ENCODE measurements at regions not wholly inside any gene's neighbourhood (a gene's known extent, or its start where the extent isn't known, plus 50 kb on each side); places are given as distances from the start of the nearest gene placed in this dataset.

DNA sequence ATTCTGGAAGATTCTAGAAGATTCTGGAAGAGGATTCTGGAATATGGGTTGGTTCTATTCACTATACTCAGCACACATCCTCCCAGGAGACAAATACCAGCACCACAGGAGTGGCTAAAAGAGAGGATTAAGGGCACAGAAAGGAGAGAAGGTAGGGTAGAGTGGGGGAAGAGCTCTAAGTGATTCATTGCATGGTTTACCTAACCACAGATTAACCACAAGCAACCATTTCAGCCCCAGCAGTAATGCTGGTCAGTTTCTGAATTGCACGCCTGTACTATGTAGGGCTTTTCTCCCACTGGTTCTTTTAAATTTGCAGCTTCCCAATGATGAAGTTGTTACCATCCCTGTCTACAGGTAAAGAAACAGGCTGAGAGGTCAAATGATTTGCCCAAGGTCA, 192.7 kb upstream of the PMEPA1 start:
- Mint-ChIP-seq H3K27me3 (ENCODE audit: low read depth) (peaks cover 21% of the 10 kb centered on the region), H3K9me3 (no peaks in the 10 kb centered on the region), H3K4me3 (no peak overlapping the region), H3K4me1 (ENCODE audit: low read depth) (no peaks in the 10 kb centered on the region), H3K27ac (no peak overlapping the region), H3K36me3 (ENCODE audit: low read depth) (no peaks in the 10 kb centered on the region)
- DNase-seq (ENCODE audit: low spot score) = no peak

DNA sequence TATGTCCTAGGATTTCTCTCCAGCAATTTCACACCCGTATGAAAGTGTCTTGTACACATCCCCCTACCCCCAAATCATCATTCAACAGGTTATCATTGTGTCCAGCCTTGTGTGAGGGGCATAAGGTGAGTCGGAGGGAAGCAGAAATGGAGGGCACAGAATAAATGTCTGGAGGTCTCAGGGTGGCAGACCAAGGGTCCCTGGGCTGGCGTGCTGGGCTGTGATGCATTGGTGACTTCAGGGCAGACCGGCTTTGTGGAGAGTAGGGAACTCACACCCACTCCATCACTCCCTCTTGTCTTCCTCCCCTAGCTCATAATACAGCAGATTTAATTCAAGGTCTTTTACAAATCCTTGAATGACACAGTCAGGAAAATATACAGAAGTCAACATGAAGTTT, 191.7 kb upstream of the PMEPA1 start:
- DNase-seq (ENCODE audit: low spot score) = no peak
- no peak overlapping the region for H3K27ac Mint-ChIP-seq
- H3K27me3 Mint-ChIP-seq (ENCODE audit: low read depth) = peaks cover 21% of the 10 kb centered on the region

DNA sequence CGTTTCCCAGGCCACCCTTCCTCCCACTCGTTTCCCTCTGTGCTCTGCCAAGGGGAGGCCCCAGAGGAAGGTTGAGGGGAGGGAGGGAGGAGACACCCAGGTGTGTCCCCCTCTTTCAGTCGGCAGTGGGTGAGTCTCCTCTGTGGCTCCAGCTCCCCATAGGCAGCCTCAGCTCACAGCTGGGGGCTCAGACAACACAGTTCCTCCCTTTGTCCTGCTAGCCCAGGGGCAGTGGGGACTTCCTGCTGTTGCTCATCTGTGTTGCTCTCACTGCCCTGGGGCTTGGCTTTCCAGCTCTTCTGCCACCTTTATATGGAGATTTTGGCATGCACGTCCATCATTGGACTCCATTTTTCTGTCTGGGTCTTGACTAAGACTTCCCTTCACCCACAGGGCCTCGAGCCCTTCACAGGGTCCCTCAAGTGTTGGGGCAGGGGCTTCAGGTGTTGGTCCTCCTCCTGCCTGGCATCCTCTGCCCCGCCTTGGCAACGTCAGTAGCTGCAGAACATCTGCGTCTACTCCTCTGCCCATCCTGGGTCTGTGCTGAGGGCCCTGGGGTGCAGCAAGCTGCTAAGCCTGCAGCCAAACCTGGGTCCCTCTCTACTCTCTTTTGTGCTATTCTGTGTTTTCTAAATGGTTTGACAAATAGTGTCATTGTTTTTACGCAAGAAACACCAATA, 190.6 kb upstream of the PMEPA1 start:
- Mint-ChIP-seq H3K4me1 (ENCODE audit: low read depth) (no peaks in the 10 kb centered on the region), H3K9me3 (no peaks in the 10 kb centered on the region), H3K27me3 (ENCODE audit: low read depth) (peaks cover 15% of the 10 kb centered on the region), H3K27ac (no peak overlapping the region), H3K36me3 (ENCODE audit: low read depth) (no peaks in the 10 kb centered on the region), H3K4me3 (no peak overlapping the region)
- no peak for DNase-seq (ENCODE audit: low spot score)

More for the DNA sequence above, 191.7 kb upstream of the PMEPA1 start:
- no peak overlapping the region for H3K4me3 Mint-ChIP-seq
- no peaks in the 10 kb centered on the region for H3K9me3 Mint-ChIP-seq
- no peaks in the 10 kb centered on the region for H3K36me3 Mint-ChIP-seq (ENCODE audit: low read depth)
- no peaks in the 10 kb centered on the region for H3K4me1 Mint-ChIP-seq (ENCODE audit: low read depth)

DNA sequence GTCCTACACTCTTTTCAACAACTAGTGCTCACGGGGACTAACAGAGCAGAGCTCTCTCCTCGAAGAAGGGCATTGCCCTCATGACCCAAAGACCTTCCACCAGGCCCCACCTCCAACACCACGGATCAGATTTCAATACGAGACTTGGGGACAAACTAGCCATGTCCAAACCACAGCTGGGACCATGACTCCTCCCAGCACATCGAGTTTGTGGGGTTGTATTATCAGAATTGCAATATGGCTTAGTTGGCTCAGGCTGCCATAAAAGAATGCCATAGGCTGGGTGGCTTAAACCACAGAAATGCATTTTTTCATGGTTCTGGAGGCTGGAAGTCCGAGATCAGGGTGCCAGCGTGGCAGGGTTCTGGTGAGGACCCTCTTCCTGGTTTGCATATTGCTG, 189.7 kb upstream of the PMEPA1 start:
- Mint-ChIP-seq H3K9me3 (no peaks in the 10 kb centered on the region), H3K4me3 (no peak overlapping the region), H3K36me3 (ENCODE audit: low read depth) (no peaks in the 10 kb centered on the region), H3K27ac (no peak overlapping the region), H3K27me3 (ENCODE audit: low read depth) (peaks cover 7% of the 10 kb centered on the region), H3K4me1 (ENCODE audit: low read depth) (no peaks in the 10 kb centered on the region)
- no peak for DNase-seq (ENCODE audit: low spot score)

DNA sequence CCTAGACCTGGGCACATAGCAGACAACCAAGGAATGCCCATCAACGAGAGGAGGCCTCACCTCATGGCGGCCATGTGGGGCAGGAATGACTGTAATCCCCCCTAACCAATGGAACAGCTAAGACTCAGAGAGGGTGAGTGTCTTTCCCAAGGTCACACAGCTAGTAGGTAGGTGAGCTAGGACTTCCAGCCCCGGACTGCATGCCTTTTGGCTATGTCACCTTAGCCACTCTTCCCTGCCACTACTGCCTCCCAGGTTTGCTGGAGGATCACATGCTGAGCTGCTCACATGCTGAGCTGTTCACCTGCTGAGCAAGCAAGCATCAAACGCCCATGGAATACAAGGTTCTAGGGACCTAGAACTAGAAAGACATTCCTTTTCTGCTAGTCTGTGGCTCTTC, 188.5 kb upstream of the PMEPA1 start:
- Mint-ChIP-seq H3K27me3 (ENCODE audit: low read depth) (no peaks in the 10 kb centered on the region), H3K27ac (no peak overlapping the region), H3K4me3 (no peak overlapping the region), H3K4me1 (ENCODE audit: low read depth) (no peaks in the 10 kb centered on the region), H3K36me3 (ENCODE audit: low read depth) (no peaks in the 10 kb centered on the region), H3K9me3 (no peaks in the 10 kb centered on the region)
- DNase-seq (ENCODE audit: low spot score) = no peak

DNA sequence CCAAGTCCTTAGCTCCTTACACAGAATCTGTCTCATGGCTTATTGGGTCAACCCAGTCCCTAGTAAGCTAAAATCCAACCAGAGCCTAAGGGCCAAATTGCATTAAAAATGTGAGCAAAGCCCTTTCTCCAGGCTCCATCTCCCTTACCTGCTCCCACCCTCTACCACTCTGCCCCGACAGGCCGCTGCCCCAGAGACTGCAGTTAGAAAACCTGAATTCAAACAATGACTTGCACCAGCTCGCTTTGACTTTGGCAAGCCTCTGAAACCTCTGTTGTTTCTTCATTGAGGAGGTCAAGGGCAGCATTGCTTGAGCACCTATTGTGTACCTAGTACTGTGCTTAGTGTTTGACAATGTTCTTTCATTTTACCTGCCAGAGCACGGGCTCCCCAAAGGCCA, 188.1 kb upstream of the PMEPA1 start:
- Mint-ChIP-seq H3K4me3 (no peak overlapping the region), H3K36me3 (ENCODE audit: low read depth) (no peaks in the 10 kb centered on the region), H3K27me3 (ENCODE audit: low read depth) (no peaks in the 10 kb centered on the region), H3K9me3 (no peaks in the 10 kb centered on the region), H3K27ac (no peak overlapping the region), H3K4me1 (ENCODE audit: low read depth) (no peaks in the 10 kb centered on the region)
- no peak for DNase-seq (ENCODE audit: low spot score)

DNA sequence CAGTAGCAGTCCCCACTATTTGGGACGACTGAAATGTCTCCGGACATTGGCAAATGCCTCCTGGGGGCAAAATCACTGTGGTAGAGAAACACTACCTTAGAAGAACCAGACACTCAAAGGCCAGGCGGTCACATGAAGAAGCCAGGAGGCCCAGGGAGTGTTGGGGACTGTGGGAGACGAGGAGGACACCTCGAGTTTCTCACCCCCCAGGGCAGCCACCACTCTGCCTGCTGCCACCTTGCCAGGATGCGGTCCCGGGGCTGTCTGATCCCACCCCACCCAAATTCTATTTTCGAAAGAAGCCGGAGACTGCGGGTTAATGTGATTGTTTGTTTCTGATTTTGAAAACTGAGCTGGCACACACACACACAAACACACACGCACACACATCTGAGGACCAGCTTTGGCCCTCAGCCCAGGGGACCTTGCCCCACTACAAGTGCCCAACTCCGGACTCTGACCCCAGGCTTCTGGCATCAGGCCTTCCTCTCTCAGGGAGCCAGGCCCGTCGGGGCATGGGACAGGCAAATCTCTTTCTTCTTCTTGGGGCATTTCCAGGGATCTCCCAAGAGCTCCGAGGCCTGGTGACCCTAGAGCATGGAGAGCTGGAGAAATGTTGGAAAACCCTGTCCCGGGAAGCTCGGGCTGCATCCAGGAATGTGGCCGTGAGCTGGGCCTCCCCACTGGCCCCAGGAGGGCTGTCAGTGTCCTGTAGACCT, 187.5 kb upstream of the PMEPA1 start:
- Mint-ChIP-seq H3K27me3 (ENCODE audit: low read depth) (no peaks in the 10 kb centered on the region), H3K4me1 (ENCODE audit: low read depth) (no peaks in the 10 kb centered on the region), H3K9me3 (no peaks in the 10 kb centered on the region), H3K4me3 (no peak overlapping the region), H3K27ac (no peak overlapping the region), H3K36me3 (ENCODE audit: low read depth) (no peaks in the 10 kb centered on the region)
- DNase-seq (ENCODE audit: low spot score) = no peak

DNA sequence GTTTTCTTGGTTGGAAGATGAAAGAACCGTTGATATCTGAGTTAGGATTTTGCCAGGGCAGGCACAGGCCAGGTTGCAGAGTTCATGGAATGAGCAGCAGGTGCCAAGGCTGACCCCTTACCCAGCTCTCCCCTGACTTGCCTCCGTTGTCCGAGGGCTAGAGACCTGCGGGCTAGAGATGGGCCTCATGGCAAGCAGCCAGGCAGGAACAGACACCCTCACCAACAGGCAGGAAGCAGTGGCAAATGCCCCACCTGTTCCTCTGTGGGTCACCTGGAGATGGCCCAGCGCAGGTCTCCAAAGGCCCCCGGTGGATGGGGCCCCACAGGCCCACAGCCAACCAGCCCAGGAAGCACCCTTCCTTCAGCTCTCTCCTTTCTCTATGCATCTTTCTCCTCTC, 186.7 kb upstream of the PMEPA1 start:
- Mint-ChIP-seq H3K27me3 (ENCODE audit: low read depth) (no peaks in the 10 kb centered on the region), H3K4me3 (no peak overlapping the region)

DNA sequence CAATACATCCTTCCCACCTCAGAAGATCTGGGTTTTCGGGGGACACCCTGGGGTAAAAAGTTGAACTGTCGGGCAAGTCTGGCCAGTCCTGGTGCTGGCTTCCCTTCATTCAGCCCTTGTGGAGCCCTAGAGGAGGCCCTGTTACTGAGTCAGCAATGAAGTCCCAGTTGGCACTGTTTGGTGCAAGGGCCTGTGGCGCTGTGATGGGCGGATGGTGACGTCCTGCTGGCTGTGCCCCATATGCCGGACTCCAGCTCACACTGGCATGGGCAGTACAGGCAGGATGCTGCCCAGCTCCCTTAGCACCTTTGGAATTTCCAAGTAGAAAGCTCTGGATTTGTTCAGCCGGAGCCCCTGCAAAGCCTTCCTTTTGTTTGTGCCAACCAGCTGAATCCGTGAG, 186.2 kb upstream of the PMEPA1 start:
- Mint-ChIP-seq H3K27ac (no peak overlapping the region), H3K4me1 (ENCODE audit: low read depth) (no peaks in the 10 kb centered on the region), H3K36me3 (ENCODE audit: low read depth) (no peaks in the 10 kb centered on the region), H3K4me3 (no peak overlapping the region), H3K9me3 (no peaks in the 10 kb centered on the region), H3K27me3 (ENCODE audit: low read depth) (no peaks in the 10 kb centered on the region)
- no peak for DNase-seq (ENCODE audit: low spot score)

More for the DNA sequence above, 186.7 kb upstream of the PMEPA1 start:
- Mint-ChIP-seq H3K9me3 (no peaks in the 10 kb centered on the region), H3K27ac (no peak overlapping the region), H3K4me1 (ENCODE audit: low read depth) (no peaks in the 10 kb centered on the region), H3K36me3 (ENCODE audit: low read depth) (no peaks in the 10 kb centered on the region)
- DNase-seq (ENCODE audit: low spot score) = no peak

DNA sequence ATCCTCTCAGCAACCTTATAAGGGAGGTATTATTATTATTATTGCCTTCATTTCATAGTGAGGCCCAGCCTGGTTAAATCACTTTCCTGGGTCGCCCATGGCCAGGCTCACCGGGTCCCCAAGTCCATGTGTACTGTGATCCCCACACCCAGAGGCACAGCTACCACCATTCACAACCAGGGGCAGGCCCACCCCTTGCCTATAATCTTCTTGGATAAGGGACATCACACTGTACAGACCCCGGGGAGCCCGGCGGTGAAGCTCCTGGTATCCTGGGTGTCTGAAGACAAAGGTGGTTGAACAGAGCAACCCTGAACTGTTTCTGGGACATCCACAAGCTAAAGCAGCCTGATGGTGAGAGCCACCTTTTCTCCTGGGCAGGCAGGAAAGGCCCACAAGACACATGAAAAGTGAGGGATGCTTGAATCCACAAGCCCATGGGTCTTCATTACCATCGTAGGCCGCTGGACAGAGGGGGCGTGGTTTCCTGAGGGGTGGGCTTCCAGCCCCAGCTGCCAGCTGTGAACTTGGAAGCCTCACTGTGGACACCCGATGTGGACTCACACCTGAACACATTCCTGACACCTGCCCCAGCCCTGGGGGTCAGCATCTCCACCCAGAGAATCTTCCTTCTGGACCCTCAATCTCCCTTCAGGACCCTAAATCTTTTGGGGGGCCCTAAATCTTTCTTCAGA, 185.5 kb upstream of the PMEPA1 start:
- H3K9me3 Mint-ChIP-seq = no peaks in the 10 kb centered on the region
- H3K27me3 Mint-ChIP-seq (ENCODE audit: low read depth) = no peaks in the 10 kb centered on the region
- no peak overlapping the region for H3K27ac Mint-ChIP-seq
- no peak for DNase-seq (ENCODE audit: low spot score)
- H3K4me3 Mint-ChIP-seq = no peak overlapping the region
- no peaks in the 10 kb centered on the region for H3K4me1 Mint-ChIP-seq (ENCODE audit: low read depth)
- no peaks in the 10 kb centered on the region for H3K36me3 Mint-ChIP-seq (ENCODE audit: low read depth)

DNA sequence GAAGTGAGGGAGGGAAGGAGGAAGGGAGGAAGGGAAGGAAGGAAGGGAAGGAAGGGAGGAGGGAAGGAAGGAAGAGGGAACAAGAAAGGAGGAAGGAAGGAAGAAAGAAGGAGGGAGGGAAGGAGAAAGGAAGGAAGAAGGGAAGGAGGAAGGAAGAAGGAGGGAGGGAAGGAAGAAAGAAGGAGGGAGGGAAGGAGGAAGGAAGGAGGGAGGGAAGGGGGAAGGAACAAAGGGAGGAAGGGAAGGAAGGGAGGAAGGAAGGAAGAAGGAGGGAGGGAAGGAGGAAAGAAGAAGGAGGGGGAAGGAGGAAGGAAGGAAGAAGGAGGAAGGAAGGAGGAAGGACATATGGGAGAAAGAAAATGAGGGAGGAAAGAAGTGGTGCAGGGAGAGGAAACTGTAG, 184.7 kb upstream of the PMEPA1 start:
- Mint-ChIP-seq H3K27ac (no peak overlapping the region), H3K9me3 (no peaks in the 10 kb centered on the region), H3K4me1 (ENCODE audit: low read depth) (no peaks in the 10 kb centered on the region), H3K36me3 (ENCODE audit: low read depth) (no peaks in the 10 kb centered on the region), H3K27me3 (ENCODE audit: low read depth) (no peaks in the 10 kb centered on the region), H3K4me3 (no peak overlapping the region)
- DNase-seq (ENCODE audit: low spot score) = no peak

DNA sequence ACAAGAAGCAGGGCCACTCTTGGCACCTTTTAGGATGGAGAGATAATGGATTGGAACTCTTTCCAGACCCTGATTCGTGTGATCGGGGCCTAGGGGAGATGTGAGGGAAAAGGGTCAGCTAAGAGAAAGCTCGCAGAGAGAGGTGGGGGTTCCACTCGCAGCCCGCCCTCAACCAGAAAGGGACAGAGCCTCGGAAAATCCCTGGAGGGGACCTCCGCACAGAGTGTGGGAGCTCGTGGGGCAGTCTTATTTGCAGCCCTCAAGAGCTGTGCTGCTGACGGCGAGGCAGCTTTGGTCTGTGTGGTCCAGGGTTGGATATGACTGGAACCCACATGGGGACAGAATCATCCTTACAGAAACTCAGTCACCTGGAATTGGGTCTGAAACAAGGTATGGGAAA, 184.3 kb upstream of the PMEPA1 start:
- Mint-ChIP-seq H3K4me1 (ENCODE audit: low read depth) (no peaks in the 10 kb centered on the region), H3K27ac (no peak overlapping the region), H3K9me3 (no peaks in the 10 kb centered on the region), H3K27me3 (ENCODE audit: low read depth) (no peaks in the 10 kb centered on the region), H3K4me3 (no peak overlapping the region), H3K36me3 (ENCODE audit: low read depth) (no peaks in the 10 kb centered on the region)
- no peak for DNase-seq (ENCODE audit: low spot score)

DNA sequence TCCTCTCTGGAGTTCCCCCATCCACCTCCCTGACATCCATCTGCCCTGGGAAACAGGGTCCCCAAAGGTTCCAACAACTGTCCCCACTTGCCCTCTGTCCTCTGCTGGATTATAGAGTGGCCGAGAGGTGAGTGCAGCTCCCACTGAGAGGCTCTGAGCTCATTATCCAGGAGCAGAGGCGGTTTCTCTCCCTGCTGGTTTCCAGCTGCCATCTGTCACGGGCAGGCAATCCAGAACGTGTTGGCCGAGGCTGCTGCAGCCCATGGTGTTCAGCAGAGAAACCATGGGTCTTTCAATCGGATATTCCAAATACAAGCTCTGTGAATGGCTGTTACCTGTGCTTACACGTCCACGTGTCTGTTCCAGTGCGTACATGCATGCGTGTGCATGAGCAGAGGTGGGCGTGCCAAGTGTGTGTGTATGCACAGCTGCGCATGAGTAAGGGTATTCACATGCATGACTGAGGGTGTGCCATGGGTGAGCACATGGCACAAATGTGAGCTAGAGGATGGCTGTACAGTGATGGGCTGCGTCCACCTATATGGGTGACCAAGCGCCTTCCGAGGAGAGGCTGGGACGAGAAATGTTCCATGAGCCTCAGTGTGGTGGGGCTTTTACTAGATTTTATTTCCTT, 183.7 kb upstream of the PMEPA1 start:
- Mint-ChIP-seq H3K4me3 (no peak overlapping the region), H3K4me1 (ENCODE audit: low read depth) (no peaks in the 10 kb centered on the region), H3K9me3 (no peaks in the 10 kb centered on the region), H3K27ac (no peak overlapping the region), H3K36me3 (ENCODE audit: low read depth) (no peaks in the 10 kb centered on the region), H3K27me3 (ENCODE audit: low read depth) (no peaks in the 10 kb centered on the region)
- DNase-seq (ENCODE audit: low spot score) = no peak

DNA sequence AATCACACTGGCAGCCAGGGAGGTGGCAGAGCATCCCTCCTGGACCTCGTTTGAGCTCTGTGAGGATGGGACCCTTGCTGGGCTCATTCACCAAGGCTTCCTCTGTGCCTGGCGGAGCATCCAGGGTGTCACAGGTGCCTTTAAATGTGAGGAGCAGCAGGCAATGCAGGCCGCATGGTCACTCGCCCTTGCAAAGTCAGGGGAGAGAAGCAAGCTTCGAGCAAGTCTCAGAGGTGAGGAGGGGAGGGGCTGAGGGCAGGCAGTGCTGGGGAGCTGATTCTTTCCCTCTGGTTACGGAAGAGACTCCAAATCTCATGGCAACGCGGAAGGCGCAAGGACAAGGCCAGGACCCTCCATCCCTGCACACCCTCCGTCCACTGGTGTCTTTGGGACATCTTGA, 182.7 kb upstream of the PMEPA1 start:
- no peak overlapping the region for H3K27ac Mint-ChIP-seq
- peaks cover 6% of the 10 kb centered on the region for H3K27me3 Mint-ChIP-seq (ENCODE audit: low read depth)
- DNase-seq (ENCODE audit: low spot score) = no peak
- H3K4me3 Mint-ChIP-seq = no peak overlapping the region
- H3K4me1 Mint-ChIP-seq (ENCODE audit: low read depth) = no peaks in the 10 kb centered on the region
- no peaks in the 10 kb centered on the region for H3K36me3 Mint-ChIP-seq (ENCODE audit: low read depth)
- H3K9me3 Mint-ChIP-seq = no peaks in the 10 kb centered on the region

Measured in T-helper 2 cell treated with Interferon-gamma antibody and Interleukin-4, amounts not matched to agents 5 μg/mL and 100 μg/mL, for 36 hours (primary cell).